ENCODE measurements at regions not wholly inside any gene's neighbourhood (a gene's known extent, or its start where the extent isn't known, plus 50 kb on each side); places are given as distances from the start of the nearest gene placed in this dataset.

DNA sequence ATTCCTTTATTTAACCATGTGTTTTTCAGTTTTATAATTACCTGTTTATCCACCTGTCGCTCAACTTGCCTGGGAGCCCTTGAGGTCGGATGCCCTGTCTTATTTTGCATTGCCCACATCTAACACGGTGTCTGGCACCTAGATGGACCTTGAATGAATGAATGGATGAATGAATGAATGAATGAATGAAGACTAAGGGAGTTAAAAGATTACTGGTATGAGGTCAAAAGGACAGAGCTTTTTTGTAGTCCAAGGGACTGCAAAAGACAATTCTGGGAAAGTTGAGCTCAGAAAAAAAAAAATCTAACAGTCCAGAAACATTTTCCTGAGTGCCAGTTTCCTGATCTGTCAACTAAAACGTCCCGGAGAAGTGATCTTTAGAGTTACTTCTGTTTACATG is 244.6 kb upstream of the MYOCD start:
- Histone ChIP-seq H3K36me3 (no peaks in the 10 kb centered on the region), H3K27ac (no peak overlapping the region), H3K4me1 (no peaks in the 10 kb centered on the region), H3K27me3 (no peaks in the 10 kb centered on the region), H3K4me3 (no peak overlapping the region), H3K9me3 (peaks cover 10% of the 10 kb centered on the region)
- DNase-seq (ENCODE audit: low spot score in 2 of 2) = no peak
- WGBS = 60% methylated on average over 5 of the region's 5 CpGs
- TF ChIP-seq POLR2AphosphoS5 (IDR thresholded peaks at IDR 0.05) (no peak), CTCF (IDR thresholded peaks at IDR 0.05) (no peak), EP300 (IDR thresholded peaks at IDR 0.05) (no peak), POLR2A (IDR thresholded peaks at IDR 0.05) (no peak)

GRCh38 chr17:12421646-12422306 is 243.9 kb upstream of the MYOCD start:
- Histone ChIP-seq H3K27me3 (no peaks in the 10 kb centered on the region), H3K27ac (no peak overlapping the region), H3K36me3 (no peaks in the 10 kb centered on the region), H3K4me3 (no peak overlapping the region), H3K4me1 (no peaks in the 10 kb centered on the region), H3K9me3 (peaks cover 10% of the 10 kb centered on the region)
- 57% methylated on average over 15 of the region's 15 CpGs for WGBS
- DNase-seq (ENCODE audit: low spot score in 2 of 2) = no peak
- TF ChIP-seq CTCF (IDR thresholded peaks at IDR 0.05) (no peak), POLR2AphosphoS5 (IDR thresholded peaks at IDR 0.05) (no peak)

- H3K9me3 ChIP-seq = peaks cover 10% of the 10 kb centered on the region
These were observed 243.0 kb upstream of the MYOCD start for GRCh38 chr17:12422651-12423050.

DNA sequence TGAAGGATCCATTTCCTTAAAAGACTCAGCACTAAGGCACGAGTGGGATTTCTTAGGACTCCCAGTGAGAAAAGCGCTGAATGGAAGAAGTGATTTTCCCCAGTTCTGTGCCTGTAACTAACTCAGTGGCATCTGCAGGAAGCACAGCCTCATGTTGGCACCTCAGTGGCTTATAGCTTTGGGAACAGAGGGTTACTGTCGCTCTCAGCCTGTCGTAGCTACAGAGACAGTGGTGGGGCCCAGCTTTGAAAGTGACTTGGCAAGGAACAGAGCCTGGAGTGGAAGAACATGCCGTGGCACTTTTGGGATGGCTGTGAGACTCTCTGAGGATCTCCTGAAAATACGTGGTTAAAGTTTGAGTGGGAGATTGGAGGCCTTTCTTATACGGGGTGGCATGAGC is 242.4 kb upstream of the MYOCD start:
- 83% methylated on average over 7 of the region's 7 CpGs for WGBS
- peaks cover 10% of the 10 kb centered on the region for H3K9me3 ChIP-seq
- TF ChIP-seq EP300 (IDR thresholded peaks at IDR 0.05) = no peak
- TF ChIP-seq POLR2A (IDR thresholded peaks at IDR 0.05) = no peak
- no peak for TF ChIP-seq CTCF (IDR thresholded peaks at IDR 0.05)
- no peak for TF ChIP-seq POLR2AphosphoS5 (IDR thresholded peaks at IDR 0.05)
- no peak overlapping the region for H3K4me3 ChIP-seq
- H3K4me1 ChIP-seq = no peaks in the 10 kb centered on the region
- no peak for DNase-seq (ENCODE audit: low spot score in 2 of 2)
- H3K36me3 ChIP-seq = no peaks in the 10 kb centered on the region
- H3K27me3 ChIP-seq = no peaks in the 10 kb centered on the region
- H3K27ac ChIP-seq = no peak overlapping the region

More at GRCh38 chr17:12422651-12423050, 243.0 kb upstream of the MYOCD start:
- Histone ChIP-seq H3K4me3 (no peak overlapping the region), H3K27me3 (no peaks in the 10 kb centered on the region), H3K36me3 (no peaks in the 10 kb centered on the region), H3K27ac (no peak overlapping the region), H3K4me1 (no peaks in the 10 kb centered on the region)
- DNase-seq (ENCODE audit: low spot score in 2 of 2) = no peak
- WGBS = 56% methylated on average over 12 of the region's 13 CpGs
- no peak for TF ChIP-seq POLR2AphosphoS5 (IDR thresholded peaks at IDR 0.05)
- no peak for TF ChIP-seq EP300 (IDR thresholded peaks at IDR 0.05)
- TF ChIP-seq CTCF (IDR thresholded peaks at IDR 0.05) = no peak
- no peak for TF ChIP-seq POLR2A (IDR thresholded peaks at IDR 0.05)

DNA sequence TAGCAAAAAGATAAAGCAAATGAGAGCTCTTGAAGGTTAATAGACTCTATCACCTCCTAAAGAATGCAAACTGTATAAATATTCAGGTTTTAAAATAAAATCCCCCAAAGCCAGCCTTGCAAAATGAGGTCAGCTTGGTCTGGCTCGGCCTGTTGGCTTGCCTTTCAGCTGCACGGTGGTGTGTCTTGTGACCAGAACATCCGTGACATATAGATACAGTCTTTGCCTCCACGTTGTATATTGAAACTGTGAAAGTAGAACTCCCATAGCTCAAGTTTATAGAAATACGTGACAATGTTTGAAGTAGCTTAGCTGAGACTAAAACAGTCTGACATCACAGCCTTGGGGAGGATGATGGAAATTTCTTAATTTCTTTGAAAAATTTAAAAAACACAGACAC is 236.6 kb upstream of the MYOCD start:
- H3K4me3 ChIP-seq = no peak overlapping the region
- DNase-seq (ENCODE audit: low spot score in 2 of 2) = no peak
- peaks cover 5% of the 10 kb centered on the region for H3K9me3 ChIP-seq
- H3K27ac ChIP-seq = no peak overlapping the region
- no peak for TF ChIP-seq POLR2A (IDR thresholded peaks at IDR 0.05)
- TF ChIP-seq CTCF (IDR thresholded peaks at IDR 0.05) = no peak
- no peak for TF ChIP-seq EP300 (IDR thresholded peaks at IDR 0.05)
- no peak for TF ChIP-seq POLR2AphosphoS5 (IDR thresholded peaks at IDR 0.05)
- no peaks in the 10 kb centered on the region for H3K36me3 ChIP-seq
- WGBS = 78% methylated on average over 5 of the region's 5 CpGs
- H3K4me1 ChIP-seq = no peaks in the 10 kb centered on the region
- no peaks in the 10 kb centered on the region for H3K27me3 ChIP-seq

Data from suprapubic skin (tissue), 4 donors.